ENCODE measurements at regions not wholly inside any gene's neighbourhood (a gene's known extent, or its start where the extent isn't known, plus 50 kb on each side); places are given as distances from the start of the nearest gene placed in this dataset.

DNA sequence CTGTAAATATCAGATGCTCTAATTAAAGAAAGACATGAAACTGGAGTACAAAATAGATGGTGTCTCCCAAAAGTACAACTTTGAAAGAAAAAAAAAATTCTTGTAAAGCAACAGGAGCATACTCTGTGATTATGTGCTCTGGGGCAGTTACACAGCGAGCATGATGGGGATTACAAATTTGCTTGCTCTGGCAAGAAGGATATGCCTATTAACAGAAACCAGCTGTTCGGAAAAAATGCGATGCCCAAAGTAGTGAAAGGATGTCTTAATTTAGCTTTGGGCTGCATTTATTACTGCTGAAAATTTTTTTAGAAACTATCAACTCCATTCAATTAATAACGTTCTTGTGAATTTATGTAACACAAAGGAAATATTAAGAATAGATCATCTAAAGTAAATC lies 256.9 kb upstream of the TPK1 start:
- in situ Hi-C loops (cut with MboI; ENCODE audit: low pct_unique_long_range_greater_than_20kb, low sequenced_read_pairs, unreplicated experiment) = no loop called here
- TF ChIP-seq, protein P1, sequence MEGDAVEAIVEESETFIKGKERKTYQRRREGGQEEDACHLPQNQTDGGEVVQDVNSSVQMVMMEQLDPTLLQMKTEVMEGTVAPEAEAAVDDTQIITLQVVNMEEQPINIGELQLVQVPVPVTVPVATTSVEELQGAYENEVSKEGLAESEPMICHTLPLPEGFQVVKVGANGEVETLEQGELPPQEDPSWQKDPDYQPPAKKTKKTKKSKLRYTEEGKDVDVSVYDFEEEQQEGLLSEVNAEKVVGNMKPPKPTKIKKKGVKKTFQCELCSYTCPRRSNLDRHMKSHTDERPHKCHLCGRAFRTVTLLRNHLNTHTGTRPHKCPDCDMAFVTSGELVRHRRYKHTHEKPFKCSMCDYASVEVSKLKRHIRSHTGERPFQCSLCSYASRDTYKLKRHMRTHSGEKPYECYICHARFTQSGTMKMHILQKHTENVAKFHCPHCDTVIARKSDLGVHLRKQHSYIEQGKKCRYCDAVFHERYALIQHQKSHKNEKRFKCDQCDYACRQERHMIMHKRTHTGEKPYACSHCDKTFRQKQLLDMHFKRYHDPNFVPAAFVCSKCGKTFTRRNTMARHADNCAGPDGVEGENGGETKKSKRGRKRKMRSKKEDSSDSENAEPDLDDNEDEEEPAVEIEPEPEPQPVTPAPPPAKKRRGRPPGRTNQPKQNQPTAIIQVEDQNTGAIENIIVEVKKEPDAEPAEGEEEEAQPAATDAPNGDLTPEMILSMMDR (IDR thresholded peaks at IDR 0.05; ENCODE audit: extremely low read depth, insufficient read depth, missing control alignments) = no peak
- no peak for DNase-seq (ENCODE audit: low spot score)

DNA sequence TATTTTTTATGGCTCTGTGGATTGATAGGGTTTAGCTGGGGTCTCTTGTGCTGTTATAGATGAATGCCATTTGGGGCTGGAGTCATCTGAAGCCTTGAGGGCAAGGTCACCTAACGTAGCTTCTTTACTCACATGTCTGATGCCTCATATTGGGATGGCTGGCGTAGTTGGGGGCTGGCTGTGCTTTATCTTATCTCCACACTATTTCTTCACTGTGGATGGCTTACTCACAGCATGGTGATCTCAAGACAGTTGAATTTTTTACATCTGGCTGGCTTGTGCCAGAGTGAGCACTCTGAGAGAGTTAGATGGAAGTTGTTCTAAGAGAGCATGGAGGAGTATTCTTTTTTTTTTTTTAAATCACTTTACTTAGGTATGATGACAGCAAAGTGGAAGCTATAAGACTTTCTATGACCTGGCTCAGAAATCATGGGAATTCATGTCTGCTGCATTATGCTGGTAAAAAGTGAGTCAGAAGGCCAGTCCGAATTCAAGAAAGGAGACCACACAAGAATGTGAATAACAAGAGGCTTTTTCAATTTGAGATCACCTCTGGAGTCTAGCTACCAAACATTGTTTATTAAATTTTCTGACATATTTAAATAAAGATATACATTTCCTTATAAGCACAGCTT lies 252.4 kb upstream of the TPK1 start:
- in situ Hi-C loops (cut with MboI; ENCODE audit: low pct_unique_long_range_greater_than_20kb, low sequenced_read_pairs, unreplicated experiment) = no loop called here
- TF ChIP-seq, protein P1 (IDR thresholded peaks at IDR 0.05; ENCODE audit: extremely low read depth, insufficient read depth, missing control alignments) = no peak
- no peak for DNase-seq (ENCODE audit: low spot score)

DNA sequence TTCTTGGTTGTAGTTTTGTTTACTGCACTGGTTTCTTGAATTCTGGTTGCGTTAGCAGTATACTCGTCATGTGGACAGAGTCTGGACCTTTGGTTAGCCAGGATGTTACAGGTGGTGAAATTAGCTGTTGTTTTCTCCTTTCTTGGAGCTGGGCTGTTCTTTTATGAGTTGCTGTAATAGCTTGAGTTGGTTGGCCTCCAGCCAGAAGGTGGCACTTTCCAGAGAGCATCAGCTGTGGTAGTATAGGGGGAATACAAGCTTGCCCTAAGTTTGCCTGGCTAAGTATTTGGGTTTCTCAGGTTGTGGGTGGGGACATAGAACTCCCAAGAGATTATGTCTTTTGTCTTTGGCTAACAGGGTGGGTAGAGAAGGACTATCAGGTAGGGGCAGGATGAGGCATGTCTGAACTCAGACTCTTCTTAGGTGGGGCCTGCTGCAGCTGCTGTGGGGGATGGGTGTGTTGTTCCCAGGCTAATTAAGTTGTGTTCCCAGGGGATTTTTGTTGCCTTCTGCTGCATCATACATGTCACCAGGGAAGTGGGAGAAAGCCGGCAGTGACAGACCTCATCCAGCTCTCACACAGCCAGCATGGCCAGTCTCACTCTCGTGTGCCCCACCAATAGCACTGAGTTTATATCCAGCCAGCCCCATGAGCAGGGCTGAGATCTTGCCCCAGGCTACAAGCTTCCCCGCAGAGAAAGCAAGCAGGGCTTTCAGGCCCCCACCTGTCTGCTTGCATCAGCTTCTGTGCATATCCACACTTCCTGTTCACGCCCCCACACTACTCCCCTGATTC lies 246.7 kb upstream of the TPK1 start:
- TF ChIP-seq, protein P1 (IDR thresholded peaks at IDR 0.05; ENCODE audit: extremely low read depth, insufficient read depth, missing control alignments) = no peak
- in situ Hi-C loops (cut with MboI; ENCODE audit: low pct_unique_long_range_greater_than_20kb, low sequenced_read_pairs, unreplicated experiment) = no loop called here
- DNase-seq (ENCODE audit: low spot score) = no peak

DNA sequence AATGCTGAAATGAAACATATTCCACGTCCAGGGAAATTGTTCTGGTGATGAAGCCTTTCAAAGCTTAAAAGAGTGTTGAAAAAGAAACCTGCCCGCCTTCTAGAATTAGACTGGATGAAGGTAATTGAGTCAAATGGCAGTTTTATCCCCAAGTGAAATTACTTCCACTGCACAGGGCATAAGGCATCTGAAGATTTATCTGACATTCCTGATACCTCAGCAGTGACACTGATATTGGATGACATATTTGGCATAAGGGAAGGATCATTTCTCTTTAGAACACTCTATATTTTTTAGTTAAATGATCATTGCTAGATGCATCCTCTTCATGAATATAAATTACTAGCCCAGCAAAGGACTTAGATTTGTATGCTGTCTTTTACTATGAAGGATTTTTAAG lies 229.6 kb upstream of the TPK1 start:
- in situ Hi-C loops (cut with MboI; ENCODE audit: low pct_unique_long_range_greater_than_20kb, low sequenced_read_pairs, unreplicated experiment) = no loop called here
- TF ChIP-seq, protein P1 (IDR thresholded peaks at IDR 0.05; ENCODE audit: extremely low read depth, insufficient read depth, missing control alignments) = no peak
- no peak for DNase-seq (ENCODE audit: low spot score)

DNA sequence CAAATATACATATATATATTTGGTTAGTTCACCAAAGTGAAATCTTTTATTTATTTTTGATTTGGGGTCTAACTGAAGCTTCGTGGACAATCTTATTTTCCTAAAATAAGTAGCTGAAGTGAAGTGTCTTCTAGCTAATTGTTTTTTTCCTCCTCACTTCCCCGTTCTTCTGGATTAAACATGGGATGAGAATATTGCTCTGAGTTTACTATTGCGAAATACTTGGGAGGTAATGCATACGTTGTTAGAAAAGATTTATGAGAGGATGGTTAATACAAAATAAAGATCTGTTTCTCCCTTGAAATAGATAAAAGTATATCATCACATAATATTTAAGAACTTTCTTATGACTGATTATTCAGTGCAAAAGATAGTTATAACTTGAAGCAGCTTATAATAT lies 228.3 kb upstream of the TPK1 start:
- no peak for DNase-seq (ENCODE audit: low spot score)
- in situ Hi-C loops (cut with MboI; ENCODE audit: low pct_unique_long_range_greater_than_20kb, low sequenced_read_pairs, unreplicated experiment) = no loop called here
- TF ChIP-seq, protein P1 (IDR thresholded peaks at IDR 0.05; ENCODE audit: extremely low read depth, insufficient read depth, missing control alignments) = no peak

DNA sequence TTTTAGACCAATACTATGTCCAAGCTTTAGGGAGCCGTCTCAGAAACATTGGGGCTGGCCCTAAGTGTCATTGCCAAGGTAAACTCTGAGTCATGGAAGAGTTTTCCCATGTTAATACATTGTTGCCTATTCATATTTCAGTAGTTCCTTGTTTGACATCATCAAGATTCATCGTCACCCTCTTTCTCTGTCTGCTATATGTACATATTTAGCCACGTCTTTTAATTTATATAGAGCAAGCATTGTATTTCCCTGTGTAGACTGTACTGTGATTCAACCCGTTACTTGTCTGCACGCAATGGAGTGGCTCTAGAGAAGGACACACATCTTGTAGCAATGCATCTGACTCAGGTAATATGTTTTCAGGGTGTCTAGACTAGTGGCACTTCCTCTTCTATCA lies 217.9 kb upstream of the TPK1 start:
- TF ChIP-seq, protein P1 (IDR thresholded peaks at IDR 0.05; ENCODE audit: extremely low read depth, insufficient read depth, missing control alignments) = no peak
- DNase-seq (ENCODE audit: low spot score) = no peak
- in situ Hi-C loops (cut with MboI; ENCODE audit: low pct_unique_long_range_greater_than_20kb, low sequenced_read_pairs, unreplicated experiment) = no loop called here

Measured in GM13977 (cell line).